ENCODE measurements at regions not wholly inside any gene's neighbourhood (a gene's known extent, or its start where the extent isn't known, plus 50 kb on each side); places are given as distances from the start of the nearest gene placed in this dataset.

DNA sequence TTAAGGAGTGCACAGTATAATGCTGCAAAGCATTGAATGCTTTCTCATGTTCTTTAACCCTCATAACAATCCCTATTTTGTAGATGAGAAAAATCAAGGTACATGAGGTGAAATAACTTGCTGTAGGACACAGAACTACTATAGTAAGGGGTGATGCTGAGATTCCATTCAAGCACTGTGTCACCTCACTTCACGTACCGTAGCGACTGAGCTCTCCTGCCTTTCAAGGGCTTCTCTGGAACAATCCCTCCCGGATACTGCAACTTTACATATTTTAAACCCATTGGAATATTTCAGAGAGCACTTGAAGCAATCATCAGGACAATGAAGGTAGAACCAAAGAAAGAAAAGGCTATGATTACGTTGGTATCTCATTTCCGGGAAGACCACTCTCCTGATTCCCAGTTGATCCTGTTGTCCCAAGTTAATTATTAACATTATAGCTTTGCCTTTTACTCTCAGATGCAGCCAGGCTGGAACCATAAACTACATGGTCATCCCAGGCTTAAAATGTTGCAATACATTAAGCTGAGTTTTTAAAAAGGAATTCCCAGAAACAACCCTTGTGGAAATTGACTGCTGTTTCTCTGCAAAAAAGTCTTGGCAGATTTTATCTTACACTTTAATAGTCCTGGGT, 252.2 kb upstream of the IGF1R start:
- no peaks in the 10 kb centered on the region for H3K27me3 ChIP-seq
- intact Hi-C loops (cut with DNase I) = no loop called here
- H3K27ac ChIP-seq = no peak overlapping the region
- no peaks in the 10 kb centered on the region for H3K36me3 ChIP-seq
- H3K9me3 ChIP-seq = no peaks in the 10 kb centered on the region
- DNase-seq (ENCODE audit: low spot score in 2 of 2) = no peak
- H3K4me3 ChIP-seq = no peak overlapping the region
- H3K4me1 ChIP-seq = no peaks in the 10 kb centered on the region
- TF ChIP-seq, protein P1, sequence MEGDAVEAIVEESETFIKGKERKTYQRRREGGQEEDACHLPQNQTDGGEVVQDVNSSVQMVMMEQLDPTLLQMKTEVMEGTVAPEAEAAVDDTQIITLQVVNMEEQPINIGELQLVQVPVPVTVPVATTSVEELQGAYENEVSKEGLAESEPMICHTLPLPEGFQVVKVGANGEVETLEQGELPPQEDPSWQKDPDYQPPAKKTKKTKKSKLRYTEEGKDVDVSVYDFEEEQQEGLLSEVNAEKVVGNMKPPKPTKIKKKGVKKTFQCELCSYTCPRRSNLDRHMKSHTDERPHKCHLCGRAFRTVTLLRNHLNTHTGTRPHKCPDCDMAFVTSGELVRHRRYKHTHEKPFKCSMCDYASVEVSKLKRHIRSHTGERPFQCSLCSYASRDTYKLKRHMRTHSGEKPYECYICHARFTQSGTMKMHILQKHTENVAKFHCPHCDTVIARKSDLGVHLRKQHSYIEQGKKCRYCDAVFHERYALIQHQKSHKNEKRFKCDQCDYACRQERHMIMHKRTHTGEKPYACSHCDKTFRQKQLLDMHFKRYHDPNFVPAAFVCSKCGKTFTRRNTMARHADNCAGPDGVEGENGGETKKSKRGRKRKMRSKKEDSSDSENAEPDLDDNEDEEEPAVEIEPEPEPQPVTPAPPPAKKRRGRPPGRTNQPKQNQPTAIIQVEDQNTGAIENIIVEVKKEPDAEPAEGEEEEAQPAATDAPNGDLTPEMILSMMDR (IDR thresholded peaks at IDR 0.05) = no peak

DNA sequence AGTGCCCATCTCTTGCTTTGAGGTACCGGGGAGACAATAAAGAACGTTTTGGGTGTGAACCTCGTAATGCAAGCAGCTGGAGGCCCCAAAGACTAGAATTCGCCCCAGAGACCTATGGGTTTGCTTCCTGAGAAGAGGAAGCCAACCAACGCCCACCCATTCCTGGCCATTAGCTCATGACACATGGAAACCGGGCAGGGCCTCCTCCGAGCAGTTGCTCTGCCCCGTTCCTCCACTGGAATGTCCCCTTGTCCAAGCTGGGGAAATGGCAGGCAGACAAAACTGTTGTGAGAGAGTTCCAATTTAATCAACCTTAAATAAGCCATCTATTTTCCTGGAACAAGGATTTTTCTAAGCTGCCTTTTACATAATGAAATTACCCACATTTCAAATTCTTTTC, 250.9 kb upstream of the IGF1R start:
- Histone ChIP-seq H3K36me3 (no peaks in the 10 kb centered on the region), H3K27me3 (no peaks in the 10 kb centered on the region)
- TF ChIP-seq, protein P1 (IDR thresholded peaks at IDR 0.05) = no peak

DNA sequence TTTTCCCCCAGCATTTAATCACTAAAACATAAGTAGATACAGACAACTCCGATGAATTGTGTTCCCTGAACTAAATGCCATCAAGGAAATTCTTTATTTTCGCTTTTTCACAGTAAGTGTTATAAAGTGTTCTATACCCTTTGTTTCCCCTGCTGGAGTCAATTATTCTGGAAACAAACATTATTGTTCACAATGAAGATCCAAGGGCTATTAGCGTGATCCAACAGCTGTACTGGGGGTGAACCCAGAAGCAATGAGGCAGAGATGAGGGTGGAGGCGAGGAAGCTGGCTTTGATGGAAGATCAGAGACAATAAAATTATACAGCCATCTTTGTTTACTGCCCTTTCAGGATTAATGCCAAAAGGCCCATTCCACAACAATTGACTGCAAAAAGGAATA, 250.3 kb upstream of the IGF1R start:
- Histone ChIP-seq H3K27ac (no peak overlapping the region), H3K27me3 (no peaks in the 10 kb centered on the region), H3K4me3 (no peak overlapping the region), H3K4me1 (no peaks in the 10 kb centered on the region), H3K9me3 (no peaks in the 10 kb centered on the region), H3K36me3 (no peaks in the 10 kb centered on the region)
- no peak for DNase-seq (ENCODE audit: low spot score in 2 of 2)
- TF ChIP-seq, protein P1 (IDR thresholded peaks at IDR 0.05) = no peak
- intact Hi-C loops (cut with DNase I) = no loop called here

More for the DNA sequence above, 250.9 kb upstream of the IGF1R start:
- Histone ChIP-seq H3K4me1 (no peaks in the 10 kb centered on the region), H3K27ac (no peak overlapping the region), H3K9me3 (no peaks in the 10 kb centered on the region), H3K4me3 (no peak overlapping the region)
- intact Hi-C loops (cut with DNase I) = no loop called here
- DNase-seq (ENCODE audit: low spot score in 2 of 2) = no peak

DNA sequence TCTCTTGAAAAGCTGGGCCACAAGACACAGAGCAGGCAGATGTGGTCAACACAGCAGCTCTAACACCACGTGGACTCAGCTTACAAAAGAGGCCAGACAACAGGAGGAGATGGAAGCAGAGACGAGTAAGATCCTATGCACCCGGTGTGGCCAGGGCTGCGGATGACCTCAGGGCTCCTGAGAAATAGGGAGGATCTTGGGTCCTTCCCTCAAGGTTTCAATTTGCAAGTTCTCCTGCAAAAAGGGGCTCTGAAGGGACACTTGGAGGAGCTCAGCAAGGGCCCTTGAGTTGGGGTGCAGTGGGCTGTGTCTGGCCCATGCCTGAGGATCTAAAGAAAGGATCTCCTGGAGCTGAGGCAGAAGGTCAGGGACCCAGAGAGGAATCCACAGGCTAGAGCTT, 249.5 kb upstream of the IGF1R start:
- Histone ChIP-seq H3K4me1 (no peaks in the 10 kb centered on the region), H3K36me3 (no peaks in the 10 kb centered on the region), H3K27ac (no peak overlapping the region), H3K4me3 (no peak overlapping the region), H3K27me3 (no peaks in the 10 kb centered on the region), H3K9me3 (no peaks in the 10 kb centered on the region)
- TF ChIP-seq, protein P1 (IDR thresholded peaks at IDR 0.05) = no peak
- no peak for DNase-seq (ENCODE audit: low spot score in 2 of 2)
- intact Hi-C loops (cut with DNase I) = no loop called here

DNA sequence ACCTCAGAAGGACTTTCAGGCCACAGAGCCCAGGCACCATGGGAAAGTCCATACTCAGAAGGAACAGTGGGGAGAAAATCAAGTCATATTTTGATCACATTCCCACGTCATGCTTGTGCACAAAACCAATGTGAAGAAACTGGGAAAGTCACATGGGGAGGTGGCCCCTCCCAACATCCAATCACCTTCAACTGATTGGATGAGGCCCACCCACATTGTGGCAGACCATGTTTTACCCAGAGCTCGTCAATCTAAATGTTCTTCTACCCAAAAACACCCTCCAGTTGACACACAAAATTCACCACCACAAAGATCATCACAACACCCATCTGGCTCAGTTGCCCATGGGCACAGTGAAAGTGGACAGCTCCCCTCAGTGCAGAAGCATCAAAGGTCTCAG, 248.2 kb upstream of the IGF1R start:
- no peaks in the 10 kb centered on the region for H3K36me3 ChIP-seq
- H3K9me3 ChIP-seq = no peaks in the 10 kb centered on the region
- DNase-seq (ENCODE audit: low spot score in 2 of 2) = no peak
- H3K27ac ChIP-seq = no peak overlapping the region
- no peaks in the 10 kb centered on the region for H3K27me3 ChIP-seq
- no peaks in the 10 kb centered on the region for H3K4me1 ChIP-seq
- no peak overlapping the region for H3K4me3 ChIP-seq
- TF ChIP-seq, protein P1 (IDR thresholded peaks at IDR 0.05) = no peak
- intact Hi-C loops (cut with DNase I) = no loop called here

DNA sequence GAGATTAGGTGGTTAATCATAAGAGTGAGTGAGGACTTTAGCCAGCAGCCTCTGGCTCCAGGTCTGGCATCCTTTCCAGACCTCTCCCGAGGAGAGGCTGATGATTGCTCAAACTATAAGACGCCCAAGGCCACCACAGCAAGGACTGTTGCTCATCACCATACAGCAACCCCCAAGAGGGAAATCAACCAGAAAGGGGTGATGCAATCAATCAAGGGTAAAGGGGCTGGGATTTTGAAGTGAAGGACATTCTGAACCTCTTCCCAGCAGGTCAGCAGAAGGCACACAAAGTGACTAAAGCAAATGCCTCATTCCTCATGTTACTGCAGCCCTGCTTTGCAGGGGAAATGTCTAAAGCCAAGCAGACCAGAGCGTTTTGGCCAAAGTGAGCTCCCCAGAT, 247.3 kb upstream of the IGF1R start:
- no peaks in the 10 kb centered on the region for H3K36me3 ChIP-seq
- no peak overlapping the region for H3K27ac ChIP-seq
- TF ChIP-seq, protein P1 (IDR thresholded peaks at IDR 0.05) = no peak
- intact Hi-C loops (cut with DNase I) = no loop called here
- H3K9me3 ChIP-seq = no peaks in the 10 kb centered on the region
- H3K27me3 ChIP-seq = no peaks in the 10 kb centered on the region
- no peaks in the 10 kb centered on the region for H3K4me1 ChIP-seq
- H3K4me3 ChIP-seq = no peak overlapping the region
- no peak for DNase-seq (ENCODE audit: low spot score in 2 of 2)

Measured in ascending aorta (tissue), 2 donors.